Activated CD8-positive, alpha-beta memory T cell treated with anti-CD3 and anti-CD28 coated beads for 48 hours (primary cell): ENCODE measurements at regions not wholly inside any gene's neighbourhood (a gene's known extent, or its start where the extent isn't known, plus 50 kb on each side); places are given as distances from the start of the nearest gene placed in this dataset.

Experiments
- DNase-seq, 3 experiments: peaks; one replicate each; pipeline ENCODE4 v3.0.0-alpha.2; 2020; ENCODE audit warnings: low read depth in 2 of 3, low spot score in 2 of 3

- DNase-seq: no peak
Observed at GRCh38 chr11:70910835-70911234, 341.5 kb downstream of the SHANK2 start.

DNA sequence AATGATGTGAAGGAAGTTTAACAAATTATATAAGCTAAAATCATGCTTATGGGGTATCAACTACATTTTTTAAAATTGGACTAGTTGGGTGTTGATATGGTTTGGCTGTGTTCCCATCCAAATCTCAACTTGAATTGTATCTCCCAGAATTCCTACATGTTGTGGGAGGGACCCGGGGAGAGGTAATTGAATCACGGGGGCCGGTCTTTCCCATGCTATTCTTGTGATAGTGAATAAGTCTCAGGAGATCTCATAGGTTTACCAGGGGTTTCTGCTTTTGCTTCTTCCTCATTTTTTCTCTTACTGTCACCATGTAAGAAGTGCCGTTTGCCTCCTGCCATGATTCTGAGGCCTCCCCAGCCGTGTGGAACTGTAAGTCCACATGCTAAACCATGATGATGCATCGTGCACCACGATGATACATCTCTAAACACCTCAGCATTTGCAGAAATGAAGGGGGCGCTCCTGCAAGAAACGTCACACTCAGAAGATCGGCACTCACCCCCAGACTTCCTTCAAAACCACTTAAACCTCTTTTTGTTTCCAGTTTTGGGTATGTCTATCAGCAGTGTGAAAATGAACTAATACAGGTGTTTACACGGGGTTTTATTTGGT lies 340.0 kb downstream of the SHANK2 start:
- DNase-seq: no peak

- no peak for DNase-seq
Observed at GRCh38 chr11:70913715-70914231, 338.6 kb downstream of the SHANK2 start.

- no peak for DNase-seq
Observed at GRCh38 chr11:70914496-70914895, 337.9 kb downstream of the SHANK2 start.

- no peak for DNase-seq
Observed at GRCh38 chr11:70915158-70915985, 337.0 kb downstream of the SHANK2 start.

- DNase-seq: no peak
Observed at GRCh38 chr11:70916351-70916750, 336.0 kb downstream of the SHANK2 start.

DNA sequence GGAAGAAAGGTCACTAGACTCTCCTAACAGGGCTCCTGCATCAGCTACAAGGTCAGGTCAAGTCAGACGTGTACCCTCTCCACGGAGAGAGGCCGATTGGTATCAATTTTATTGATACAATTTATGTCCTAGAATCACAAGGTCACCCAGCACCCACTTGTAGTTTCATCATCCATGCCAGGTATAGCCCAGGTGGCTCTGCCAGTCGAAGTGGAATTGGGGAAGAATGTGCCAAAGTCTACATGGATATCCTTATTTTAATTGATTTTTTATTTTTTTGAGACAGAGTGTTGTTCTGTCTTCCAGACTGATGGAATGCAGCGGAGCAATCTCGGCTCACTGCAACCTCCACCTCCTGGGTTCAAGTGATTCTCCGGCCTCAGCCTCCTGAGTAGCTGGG lies 334.1 kb downstream of the SHANK2 start:
- DNase-seq: no peak

GRCh38 chr11:70921804-70922203 lies 330.6 kb downstream of the SHANK2 start:
- DNase-seq: no peak

DNA sequence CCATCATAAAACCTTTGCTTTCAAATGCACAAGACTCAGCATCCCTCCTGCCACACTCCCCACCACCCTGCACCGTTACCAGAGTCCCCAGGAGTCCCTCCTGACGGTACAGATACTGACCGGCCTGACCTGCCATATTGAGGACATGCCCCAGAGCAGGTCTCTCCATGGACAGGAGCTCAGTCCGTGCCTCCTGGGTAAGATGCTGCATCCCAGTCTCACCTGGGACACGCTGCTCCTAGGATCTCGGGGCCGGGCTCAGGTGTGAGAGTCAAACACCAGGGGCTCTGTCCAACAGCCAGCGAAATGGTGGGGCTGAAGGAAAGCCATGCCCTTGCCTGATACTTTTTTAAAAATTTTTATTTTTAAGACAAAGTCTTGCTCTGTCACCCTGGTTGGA lies 328.3 kb downstream of the SHANK2 start:
- no peak for DNase-seq

DNA sequence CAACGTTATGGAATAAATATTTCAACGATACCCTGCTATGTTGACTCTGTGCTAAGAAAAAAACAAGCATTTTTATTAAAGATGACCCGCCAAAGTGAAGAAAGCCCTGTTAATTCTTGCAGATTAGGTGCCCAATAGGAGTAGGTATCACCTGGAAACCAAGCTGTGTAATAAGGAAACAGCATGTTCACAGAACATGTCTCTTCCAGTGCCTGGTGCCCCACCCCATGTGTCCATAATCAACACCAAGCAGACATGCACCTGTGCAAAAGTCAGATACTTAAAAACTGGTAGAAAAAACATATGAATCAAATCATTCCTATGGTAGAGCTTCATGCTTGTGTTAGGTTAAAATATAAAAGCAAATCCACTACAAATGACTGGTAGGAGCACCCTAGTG lies 327.1 kb downstream of the SHANK2 start:
- DNase-seq: no peak

- no peak for DNase-seq
Observed at GRCh38 chr11:70926543-70927201, 325.7 kb downstream of the SHANK2 start.

GRCh38 chr11:70928854-70929598 lies 323.4 kb downstream of the SHANK2 start:
- no peak for DNase-seq

GRCh38 chr11:70930215-70930614 lies 322.2 kb downstream of the SHANK2 start:
- no peak for DNase-seq

DNA sequence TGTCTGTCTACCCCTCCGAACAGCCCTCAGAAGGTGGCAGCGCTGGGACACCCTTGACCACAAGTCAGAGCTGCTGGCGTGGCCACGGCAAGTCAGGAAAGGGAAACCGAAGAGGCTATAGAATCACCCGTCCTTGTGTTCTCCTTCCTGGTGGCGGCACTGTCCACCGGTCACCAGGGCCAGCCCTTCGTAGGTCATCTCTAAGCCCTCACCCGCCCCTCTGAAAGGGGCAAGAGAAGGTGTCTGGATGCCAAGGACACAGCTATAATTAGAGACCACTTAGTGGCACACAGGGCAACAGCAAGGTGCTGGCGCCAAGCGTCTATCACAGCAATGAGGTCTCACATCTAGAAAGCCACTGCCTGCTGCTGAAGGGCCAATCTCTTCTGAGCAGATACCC lies 320.9 kb downstream of the SHANK2 start:
- DNase-seq: no peak

DNA sequence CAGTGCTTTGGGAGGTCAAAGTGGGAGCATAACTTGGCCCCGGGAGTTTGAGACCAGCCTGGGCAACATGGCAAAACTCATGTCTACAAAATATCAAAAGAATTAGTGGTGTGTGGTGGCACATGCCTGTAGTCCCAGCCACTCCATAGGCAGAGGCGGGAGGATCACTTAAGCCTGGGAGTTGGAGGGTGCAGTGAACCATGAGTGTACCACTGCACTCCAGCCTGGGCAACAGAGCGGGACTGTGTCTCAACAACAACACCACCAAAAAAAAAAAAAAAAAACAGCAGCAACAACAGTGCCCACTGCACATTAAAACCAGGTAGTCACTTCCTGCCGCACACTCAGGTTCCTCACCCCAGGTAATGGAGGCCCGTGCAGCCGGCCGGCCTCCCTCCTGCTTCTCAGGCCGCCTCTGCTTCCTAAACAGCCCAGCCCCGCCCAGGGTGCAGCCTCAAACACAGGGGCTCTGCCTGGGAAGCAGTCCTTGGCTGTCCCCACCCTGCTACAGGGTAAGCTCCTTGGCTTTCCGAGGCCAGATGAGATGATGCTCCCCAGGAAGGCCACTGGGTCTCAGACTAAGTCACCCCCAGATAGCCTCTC lies 318.3 kb downstream of the SHANK2 start:
- DNase-seq: no peak

DNA sequence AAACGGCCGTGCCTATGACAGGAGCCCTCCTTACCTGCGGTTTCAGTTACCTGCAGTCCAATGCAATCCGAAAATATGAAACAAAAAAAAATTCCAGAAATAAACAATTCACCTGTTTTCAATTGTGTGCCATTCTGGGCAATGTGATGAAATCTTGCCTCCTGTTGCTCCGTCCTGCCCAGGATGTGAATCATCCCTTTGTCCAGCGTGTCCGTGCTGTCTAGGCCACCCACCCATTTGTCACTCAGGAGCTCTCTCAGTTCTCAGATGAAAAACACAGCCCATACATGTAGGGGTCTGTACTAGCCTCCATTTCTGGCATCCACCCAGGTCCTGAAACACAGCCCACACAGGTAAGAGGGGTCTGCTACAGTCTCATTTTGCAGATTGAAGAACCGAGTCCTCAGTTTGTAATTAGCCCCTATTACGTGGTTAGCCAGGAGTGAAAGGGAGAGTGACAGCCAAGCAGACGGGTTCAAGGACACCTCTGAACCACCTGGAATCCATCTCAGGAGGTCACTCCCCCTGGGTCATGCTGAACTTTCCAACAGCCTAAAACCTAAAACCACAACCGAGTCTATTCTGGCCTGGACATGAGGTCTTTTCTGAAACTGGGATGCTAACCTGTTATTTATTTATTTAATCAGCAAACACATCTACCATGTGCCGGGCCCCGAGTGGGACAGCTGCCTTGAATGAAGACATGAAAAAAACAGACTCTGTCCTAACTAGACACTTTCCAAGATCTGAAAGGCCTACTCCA lies 317.2 kb downstream of the SHANK2 start:
- no peak for DNase-seq

DNA sequence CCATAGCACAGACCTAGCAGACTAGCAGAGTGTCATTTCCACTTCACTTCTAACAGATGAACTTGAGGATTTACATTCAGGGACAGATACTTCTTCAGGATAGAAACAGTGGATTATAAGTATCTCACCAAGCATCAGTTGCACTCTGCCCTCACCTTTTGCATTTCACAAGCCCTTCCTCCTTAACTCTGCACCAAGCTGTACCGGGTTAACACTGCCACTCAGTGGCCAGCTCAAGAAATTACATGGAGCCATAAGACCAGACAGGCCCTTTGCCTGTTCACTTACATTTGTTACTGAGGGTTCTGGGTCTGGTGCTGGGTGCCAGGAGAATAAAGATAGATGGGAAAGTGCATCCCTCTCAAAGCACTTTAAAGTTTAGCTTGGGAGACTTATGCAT lies 309.8 kb downstream of the SHANK2 start:
- no peak for DNase-seq

GRCh38 chr11:70944141-70944540 lies 308.2 kb downstream of the SHANK2 start:
- DNase-seq: no peak

- no peak for DNase-seq
Observed at GRCh38 chr11:70944636-70945035, 307.7 kb downstream of the SHANK2 start.

DNA sequence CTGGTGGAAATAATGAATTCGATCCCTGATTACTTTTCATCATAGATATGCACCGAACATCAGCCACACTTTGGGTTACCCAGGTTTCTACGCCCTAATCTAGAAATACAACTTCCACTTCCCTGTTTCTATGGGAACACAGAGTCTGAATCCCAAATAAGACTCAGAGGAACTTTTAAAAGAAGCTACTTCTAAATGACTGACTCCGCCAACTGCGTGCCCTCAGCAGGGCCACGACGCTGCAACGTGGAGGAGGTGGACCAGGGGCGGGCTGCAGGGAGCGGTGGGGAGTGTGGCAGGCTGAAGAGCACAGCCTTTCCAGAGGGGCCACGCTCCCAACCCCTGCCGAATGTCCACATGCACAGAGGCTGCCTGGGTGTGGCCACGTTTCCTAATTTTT lies 304.0 kb downstream of the SHANK2 start:
- no peak for DNase-seq
